SU-DHL-6 (cell line): ENCODE measurements at regions not wholly inside any gene's neighbourhood (a gene's known extent, or its start where the extent isn't known, plus 50 kb on each side); places are given as distances from the start of the nearest gene placed in this dataset.
"Not testable (repeated sequence)": the region's sequence is repeated elsewhere in the genome, so short reads cannot be mapped to it uniquely, and the experiment has no call there.

Experiments used
- CTCF ChIP-seq: fragments of 200-600 bp; sonication (generic); IDR thresholded peaks from one replicate; pipeline ENCODE4 v1.5.1; 2017; ENCODE audit warnings: antibody characterized with exemption, mild to moderate bottlenecking, low read length, moderate library complexity; ENCODE audit not compliant: insufficient read depth, poor library complexity, severe bottlenecking
- EZH2phosphoT487 ChIP-seq: fragments of 200-600 bp; sonication (generic), shearing (Covaris generic); conservative IDR thresholded peaks from 2 replicates; pipeline ENCODE4 v1.6.1; 2018; ENCODE audit warnings: mild to moderate bottlenecking, antibody characterized with exemption, low read length, moderate library complexity, mixed read lengths

DNA sequence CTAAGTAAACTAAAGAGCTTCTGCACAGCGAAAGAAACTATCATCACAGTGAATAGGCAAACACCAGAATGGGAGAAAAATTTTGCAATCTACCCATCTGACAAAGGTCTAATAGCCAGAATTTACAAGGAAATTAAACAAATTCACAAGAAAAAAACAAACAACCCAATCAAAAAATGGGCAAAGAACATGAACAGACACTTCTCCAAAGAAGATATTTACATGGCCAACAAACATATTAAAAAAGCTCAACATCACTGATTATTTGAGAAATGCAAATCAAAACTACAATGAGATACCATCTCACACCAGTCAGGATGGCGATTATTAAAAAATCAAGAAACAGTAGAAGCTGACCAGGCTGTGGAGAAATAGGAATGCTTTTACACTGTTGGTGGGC is 121.9 kb upstream of the KCNJ18 start:
- TF ChIP-seq CTCF, EZH2phosphoT487: not testable (repeated sequence)
